Fibroblast of skin of left quadriceps (primary cell): ENCODE measurements at regions not wholly inside any gene's neighbourhood (a gene's known extent, or its start where the extent isn't known, plus 50 kb on each side); places are given as distances from the start of the nearest gene placed in this dataset.

Source experiments
- DNase-seq, 2 experiments: peaks; one replicate each; pipeline ENCODE4 v3.0.0-alpha.2; 2013; ENCODE audit warnings: low read depth in 2 of 2

DNA sequence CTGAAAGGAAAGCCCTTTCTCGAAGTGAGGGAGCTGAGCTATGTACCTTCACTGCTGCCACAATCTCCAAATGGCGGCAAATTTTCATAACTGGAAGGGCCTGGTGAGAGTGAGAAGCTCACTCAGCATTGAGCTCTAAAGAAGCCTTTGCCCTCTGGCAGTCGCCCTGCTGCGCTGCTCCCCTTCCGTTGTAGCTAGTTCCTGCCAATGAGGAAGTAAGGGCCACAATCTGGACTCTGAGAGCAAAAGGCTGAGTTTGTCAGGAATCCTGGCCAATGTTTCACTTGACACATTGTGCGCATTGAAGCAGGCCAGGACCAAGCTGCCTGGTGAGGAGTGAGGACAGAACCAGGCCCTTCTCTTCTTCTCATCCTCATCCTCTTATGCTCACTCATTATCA, 579.5 kb downstream of the PDCD6IP start:
- no peak for DNase-seq

GRCh38 chr3:34381243-34381642, 582.8 kb downstream of the PDCD6IP start:
- no peak for DNase-seq

DNA sequence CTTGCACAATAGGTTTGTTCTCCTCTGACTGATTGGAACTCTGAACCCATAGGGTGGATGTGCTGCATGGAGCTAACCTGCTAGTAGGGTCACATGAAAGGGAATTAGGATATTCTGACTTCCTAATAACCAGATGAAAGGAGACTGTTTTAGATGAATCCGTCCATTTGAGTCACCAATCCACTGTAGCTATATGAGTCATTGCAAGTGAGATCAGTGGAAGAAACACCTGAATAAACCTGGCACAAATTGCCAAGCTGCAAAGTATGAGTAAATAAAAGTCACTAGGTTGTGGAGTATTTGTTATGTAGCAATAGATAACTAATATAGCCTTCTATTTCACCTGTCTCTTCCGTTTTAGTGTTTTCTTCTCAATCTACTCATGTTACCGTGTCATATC, 584.4 kb downstream of the PDCD6IP start:
- DNase-seq: no peak

- no peak for DNase-seq
Measured at GRCh38 chr3:34386309-34386708, 587.9 kb downstream of the PDCD6IP start.

DNA sequence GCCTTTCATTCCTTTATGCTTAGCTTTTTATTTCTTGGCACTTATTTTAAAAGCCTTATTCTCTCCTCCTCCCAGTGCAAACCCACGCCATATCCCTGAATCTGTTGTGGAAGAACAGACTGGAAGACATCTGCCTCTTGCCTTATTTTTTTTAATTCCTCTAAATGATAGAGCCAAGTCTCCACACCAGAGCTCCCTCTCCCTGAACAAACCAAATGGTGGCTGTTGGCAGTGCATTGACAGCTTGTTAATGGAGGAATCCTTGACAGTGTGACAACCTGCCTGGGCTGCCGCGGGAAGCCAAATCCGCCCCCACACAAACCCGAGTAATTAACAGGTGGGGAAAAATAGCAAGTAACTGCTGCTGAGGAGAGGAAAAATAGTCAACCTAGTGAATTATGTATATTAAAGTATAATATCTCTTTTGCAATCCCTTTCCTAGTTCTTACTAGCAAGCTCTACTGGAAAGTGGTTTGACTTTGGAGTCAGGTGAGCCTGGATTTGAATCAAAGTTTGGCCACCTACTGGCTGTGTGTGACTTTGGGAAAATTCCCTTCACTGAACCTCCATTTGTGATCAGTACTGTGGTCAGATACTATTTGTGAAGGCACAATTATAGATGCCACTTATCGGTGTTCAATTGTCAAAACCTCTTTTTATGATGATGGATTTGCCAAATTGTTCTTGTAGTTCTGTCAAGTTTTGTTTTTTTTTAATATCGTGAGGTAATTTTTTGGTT, 589.6 kb downstream of the PDCD6IP start:
- no peak for DNase-seq

- DNase-seq: no peak
Measured at GRCh38 chr3:34388830-34389229, 590.4 kb downstream of the PDCD6IP start.

- no peak for DNase-seq
Measured at GRCh38 chr3:34394978-34395748, 596.7 kb downstream of the PDCD6IP start.

- DNase-seq: no peak
Measured at GRCh38 chr3:34396288-34396687, 597.9 kb downstream of the PDCD6IP start.

DNA sequence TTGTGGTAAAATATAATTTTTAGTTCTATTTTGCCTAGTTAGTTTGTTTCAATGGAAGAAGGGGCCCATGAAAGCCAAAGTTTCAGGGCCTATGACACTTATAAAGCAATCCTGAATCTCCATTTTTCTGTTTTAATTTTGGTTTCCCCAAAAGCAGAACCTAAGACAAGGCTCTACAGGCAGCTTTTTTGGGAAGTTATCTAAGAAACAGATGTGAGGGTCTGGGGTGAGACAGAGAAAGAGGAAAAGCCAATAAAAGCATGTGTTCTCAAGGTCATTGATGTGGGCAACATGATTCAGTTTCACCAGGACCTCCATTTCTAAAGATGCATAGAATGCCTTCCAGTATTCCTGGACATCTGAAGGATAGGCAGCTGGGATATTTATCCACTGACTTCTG, 598.5 kb downstream of the PDCD6IP start:
- no peak for DNase-seq

DNA sequence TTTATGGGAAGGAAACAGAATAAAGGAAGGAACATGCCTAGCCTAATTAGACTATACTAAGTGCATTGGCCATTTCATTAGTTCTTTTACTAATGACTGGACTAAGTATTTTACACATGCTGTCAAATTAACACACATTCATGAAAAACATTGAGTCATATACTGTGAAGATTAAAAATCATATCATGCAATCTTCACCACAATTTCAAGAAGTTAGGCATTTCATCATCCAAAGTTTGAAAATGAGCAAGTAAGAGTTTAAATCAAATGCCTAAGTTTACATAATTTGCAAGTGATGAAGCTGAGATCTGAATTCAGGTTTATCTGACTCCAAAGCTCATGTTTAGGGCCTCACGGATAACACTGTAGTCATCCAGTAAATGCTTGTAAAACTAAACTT, 601.0 kb downstream of the PDCD6IP start:
- no peak for DNase-seq

DNA sequence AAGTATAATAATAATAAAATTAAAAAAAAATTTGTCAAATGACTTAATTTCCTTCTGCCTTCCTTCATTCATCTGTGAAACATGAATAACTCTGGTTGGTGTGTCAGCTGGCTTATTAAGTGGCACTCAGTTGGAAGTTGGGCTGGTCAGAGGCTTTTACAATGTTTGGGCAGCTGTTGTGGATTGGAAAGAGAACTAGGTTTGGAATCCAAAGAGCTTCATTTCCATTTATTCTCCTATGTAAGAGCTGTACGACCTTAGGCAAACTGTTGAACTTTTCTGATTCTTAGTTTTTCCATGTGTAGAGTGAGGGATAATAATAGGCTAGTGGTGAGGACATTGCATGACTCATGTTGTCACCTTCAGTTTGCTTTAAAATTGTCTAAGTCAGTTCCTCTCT, 606.7 kb downstream of the PDCD6IP start:
- DNase-seq: no peak

- no peak for DNase-seq
Measured at GRCh38 chr3:34407281-34407680, 608.9 kb downstream of the PDCD6IP start.

GRCh38 chr3:34408088-34408487, 609.7 kb downstream of the PDCD6IP start:
- no peak for DNase-seq

GRCh38 chr3:34411596-34411995, 613.2 kb downstream of the PDCD6IP start:
- no peak for DNase-seq

DNA sequence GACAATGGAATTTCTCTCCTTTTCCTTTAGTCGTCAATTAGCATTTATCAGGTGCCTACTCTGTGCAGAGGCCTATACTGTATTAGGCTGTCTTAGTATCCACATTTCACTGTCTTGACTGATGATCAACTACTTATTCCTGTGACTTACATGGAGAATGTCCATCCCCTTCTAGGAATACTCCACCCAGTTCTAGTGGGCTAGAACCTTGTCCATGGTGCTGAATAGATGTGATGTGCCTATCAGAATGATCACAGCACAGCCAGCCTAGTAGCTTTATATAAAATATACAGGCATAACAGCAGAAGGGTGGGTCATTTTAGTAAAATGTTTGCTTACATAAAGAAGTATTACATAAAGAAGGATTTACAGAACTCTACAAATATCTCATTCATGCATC, 621.4 kb downstream of the PDCD6IP start:
- DNase-seq: no peak

DNA sequence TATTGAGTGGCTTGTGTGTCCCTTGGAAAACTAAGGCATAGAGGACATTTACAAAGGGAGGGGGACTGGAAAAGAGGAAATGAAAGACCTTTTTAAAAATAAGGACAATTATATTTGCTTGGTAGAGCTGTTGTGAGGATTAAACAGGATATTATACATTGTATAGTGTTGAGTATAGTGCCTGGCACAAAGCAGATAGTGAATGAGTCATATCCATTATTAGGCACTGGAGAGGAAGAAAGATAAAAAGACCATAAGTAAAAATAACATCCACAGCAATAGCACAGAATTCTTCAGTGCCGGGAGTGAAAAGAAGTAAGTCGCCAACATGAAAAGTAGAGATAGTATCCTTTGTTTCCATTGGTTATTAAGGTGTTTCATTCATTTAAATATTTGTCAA, 623.3 kb downstream of the PDCD6IP start:
- DNase-seq: no peak

- DNase-seq: no peak
Measured at GRCh38 chr3:34439796-34440195, 641.4 kb downstream of the PDCD6IP start.

DNA sequence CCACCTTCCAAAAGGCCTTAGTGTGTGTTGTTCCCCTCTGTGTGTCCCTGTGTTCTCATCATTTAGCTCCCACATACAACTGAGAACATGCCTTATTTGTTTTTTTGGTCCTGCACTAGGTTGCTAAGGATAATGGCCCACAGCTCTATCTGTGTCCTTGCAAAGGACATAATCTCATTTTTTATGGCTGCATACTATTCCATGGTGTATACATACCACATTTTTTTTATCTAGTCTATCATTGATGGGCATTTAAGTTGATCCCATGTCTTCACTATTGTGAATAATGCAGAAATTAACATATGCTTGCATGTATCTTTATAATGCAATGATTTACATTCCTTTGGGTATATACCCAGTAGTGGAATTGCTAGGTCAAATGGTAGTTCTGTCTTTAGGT, 645.7 kb downstream of the PDCD6IP start:
- no peak for DNase-seq

GRCh38 chr3:34449305-34449704, 650.9 kb downstream of the PDCD6IP start:
- no peak for DNase-seq

GRCh38 chr3:34463414-34463813, 665.0 kb downstream of the PDCD6IP start:
- DNase-seq: no peak

DNA sequence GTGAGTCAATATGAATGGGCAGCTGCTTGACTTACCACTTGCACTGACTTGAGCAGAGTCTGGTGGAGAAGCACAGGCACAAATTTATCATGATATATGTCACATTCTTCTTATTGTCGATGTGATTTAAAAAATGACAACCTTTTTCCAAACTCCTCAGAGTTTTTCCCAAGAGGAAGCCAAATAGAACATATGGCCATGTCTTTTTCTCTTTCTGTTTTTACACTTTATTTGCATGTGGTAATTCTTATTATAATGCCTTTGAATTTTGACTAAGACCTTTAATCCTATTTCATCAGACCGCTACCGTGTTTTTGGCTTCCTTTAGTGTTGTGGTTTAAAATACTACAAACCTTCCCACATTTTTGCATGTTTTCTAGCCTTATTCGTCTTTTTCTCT, 666.2 kb downstream of the PDCD6IP start:
- DNase-seq: no peak

- DNase-seq: no peak
Measured at GRCh38 chr3:34475851-34476250, 677.4 kb downstream of the PDCD6IP start.

- DNase-seq: no peak
Measured at GRCh38 chr3:34483311-34483887, 685.0 kb downstream of the PDCD6IP start.
